Fibroblast of the conjunctiva (primary cell): ENCODE measurements at regions not wholly inside any gene's neighbourhood (a gene's known extent, or its start where the extent isn't known, plus 50 kb on each side); places are given as distances from the start of the nearest gene placed in this dataset.
"Not testable (repeated sequence)": the region's sequence is repeated elsewhere in the genome, so short reads cannot be mapped to it uniquely, and the experiment has no call there.

Source experiments
- DNase-seq: peaks from one replicate; pipeline ENCODE4 v3.0.0-alpha.2; 2010; ENCODE audit warnings: low read depth

GRCh38 chr6:135605278-135605790 is 107.8 kb upstream of the AHI1 start:
- no peak for DNase-seq

- no peak for DNase-seq
Observed at GRCh38 chr6:135606392-135606791, 108.9 kb upstream of the AHI1 start.

GRCh38 chr6:135608031-135608430 is 110.5 kb upstream of the AHI1 start:
- DNase-seq = no peak

GRCh38 chr6:135610192-135610591 is 112.7 kb upstream of the AHI1 start:
- not testable (repeated sequence) for DNase-seq

- no peak for DNase-seq
Observed at GRCh38 chr6:135616655-135617054, 119.1 kb upstream of the AHI1 start.

GRCh38 chr6:135617222-135617621 is 119.7 kb upstream of the AHI1 start:
- DNase-seq = no peak

- DNase-seq = no peak
Observed at GRCh38 chr6:135622081-135622480, 124.5 kb upstream of the AHI1 start.

GRCh38 chr6:135623979-135624378 is 126.4 kb upstream of the AHI1 start:
- DNase-seq = no peak

GRCh38 chr6:135624402-135625295 is 127.1 kb upstream of the AHI1 start:
- DNase-seq = no peak

GRCh38 chr6:135626001-135626400 is 128.5 kb upstream of the AHI1 start:
- not testable (repeated sequence) for DNase-seq

GRCh38 chr6:135627092-135627715 is 129.7 kb upstream of the AHI1 start:
- DNase-seq = no peak

GRCh38 chr6:135630789-135631376 is 133.3 kb upstream of the AHI1 start:
- DNase-seq = no peak

GRCh38 chr6:135631821-135632220 is 134.3 kb upstream of the AHI1 start:
- DNase-seq = no peak

- no peak for DNase-seq
Observed at GRCh38 chr6:135633573-135633972, 136.0 kb upstream of the AHI1 start.

- DNase-seq = no peak
Observed at GRCh38 chr6:135637701-135638100, 140.2 kb upstream of the AHI1 start.

- DNase-seq = no peak
Observed at GRCh38 chr6:135638108-135638507, 140.6 kb upstream of the AHI1 start.

- DNase-seq = no peak
Observed at GRCh38 chr6:135640048-135640447, 142.5 kb upstream of the AHI1 start.

- no peak for DNase-seq
Observed at GRCh38 chr6:135640449-135641111, 143.0 kb upstream of the AHI1 start.

- DNase-seq = no peak
Observed at GRCh38 chr6:135642912-135643311, 145.4 kb upstream of the AHI1 start.

GRCh38 chr6:135644394-135644793 is 146.9 kb upstream of the AHI1 start:
- no peak for DNase-seq

GRCh38 chr6:135647521-135647920 is 150.0 kb upstream of the AHI1 start:
- DNase-seq = no peak
